Mucosa of stomach (tissue), 1 donor: ENCODE measurements at regions not wholly inside any gene's neighbourhood (a gene's known extent, or its start where the extent isn't known, plus 50 kb on each side); places are given as distances from the start of the nearest gene placed in this dataset.

ENCODE experiments used
- H3K27me3 ChIP-seq: one replicate; pipeline ENCODE4 v1.7.0; 2013; ENCODE audit warnings: mild to moderate bottlenecking, low read length; ENCODE audit not compliant: control insufficient read depth, insufficient read depth
- H3K36me3 ChIP-seq: one replicate; pipeline ENCODE4 v1.7.0; 2013; ENCODE audit warnings: low read length; ENCODE audit not compliant: control insufficient read depth, insufficient read depth
- H3K4me1 ChIP-seq: one replicate; pipeline ENCODE4 v1.7.0; 2013; ENCODE audit warnings: mild to moderate bottlenecking, low read length; ENCODE audit not compliant: control insufficient read depth, insufficient read depth
- H3K4me3 ChIP-seq: one replicate; pipeline ENCODE4 v1.7.0; 2013; ENCODE audit warnings: low read length
- H3K9ac ChIP-seq: one replicate; pipeline ENCODE4 v1.7.0; 2013; ENCODE audit warnings: mild to moderate bottlenecking, low read length, moderate library complexity
- H3K9me3 ChIP-seq: one replicate; pipeline ENCODE4 v1.7.0; 2013; ENCODE audit warnings: mild to moderate bottlenecking, low read length, moderate library complexity; ENCODE audit not compliant: control insufficient read depth
- donor health status: Pancreatic carcinoma.

DNA sequence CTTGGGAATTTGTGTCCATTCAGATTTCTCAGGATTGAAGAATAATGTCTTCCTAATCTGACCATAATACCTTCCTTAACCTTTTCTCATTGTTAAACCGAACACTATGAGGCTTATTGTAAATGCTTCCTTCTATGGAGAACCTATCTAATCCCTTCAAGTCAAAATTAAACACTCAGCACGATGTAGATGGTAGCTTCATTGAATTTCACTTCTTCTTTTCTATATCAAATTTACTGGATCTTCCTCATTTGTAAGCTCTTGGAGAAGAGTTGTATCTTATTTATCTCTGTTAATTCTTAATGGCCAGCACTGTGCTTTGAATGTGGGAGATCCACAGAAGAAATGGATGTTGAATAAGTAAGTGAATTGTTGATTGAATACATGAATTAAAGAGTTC, 109.0 kb upstream of the RAPGEF2 start:
- no peaks in the 10 kb centered on the region for H3K36me3 ChIP-seq
- no peak overlapping the region for H3K9ac ChIP-seq

DNA sequence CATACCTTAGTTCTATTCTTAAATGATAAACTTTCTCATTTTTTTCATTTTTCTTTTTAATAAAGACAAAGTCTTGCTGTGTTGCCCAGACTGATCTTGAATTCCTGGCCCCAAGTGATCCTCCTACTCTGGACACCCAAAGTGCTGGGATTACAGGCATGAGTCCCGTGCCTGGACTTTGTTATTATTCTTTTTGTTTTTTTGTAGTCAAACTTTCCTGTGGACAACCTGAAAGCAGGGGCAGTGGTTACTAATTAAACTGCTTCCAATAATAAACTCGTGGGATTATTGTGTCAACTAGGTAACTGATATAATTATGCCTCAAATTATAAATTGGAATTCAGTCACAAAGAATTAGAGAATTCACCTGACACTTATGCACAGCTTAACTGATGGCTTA, 107.8 kb upstream of the RAPGEF2 start:
- no peak overlapping the region for H3K9ac ChIP-seq
- no peaks in the 10 kb centered on the region for H3K9me3 ChIP-seq
- H3K4me3 ChIP-seq: no peak overlapping the region
- no peaks in the 10 kb centered on the region for H3K36me3 ChIP-seq
- no peaks in the 10 kb centered on the region for H3K4me1 ChIP-seq
- no peaks in the 10 kb centered on the region for H3K27me3 ChIP-seq

More for the DNA sequence above, 109.0 kb upstream of the RAPGEF2 start:
- Histone ChIP-seq H3K4me1 (no peaks in the 10 kb centered on the region), H3K4me3 (no peak overlapping the region), H3K9me3 (no peaks in the 10 kb centered on the region), H3K27me3 (no peaks in the 10 kb centered on the region)

DNA sequence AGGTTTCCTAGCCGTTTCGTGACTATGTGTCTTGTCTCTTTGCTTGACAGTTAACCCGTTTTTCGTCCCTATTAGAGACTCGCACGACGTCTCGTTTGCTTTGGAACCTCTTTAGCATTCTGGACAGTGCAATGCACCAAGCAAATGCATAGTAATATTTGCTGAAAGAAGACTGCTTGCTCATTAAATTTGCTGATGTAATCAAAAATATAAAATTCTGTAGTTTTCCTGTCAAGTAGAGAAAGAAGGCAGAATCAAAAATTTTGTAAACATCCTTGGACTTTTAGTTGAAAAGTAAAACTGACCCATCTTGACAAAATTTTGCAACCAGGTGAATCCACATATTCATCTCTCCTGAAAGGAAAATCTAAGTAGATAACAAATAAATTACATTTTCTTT, 106.9 kb upstream of the RAPGEF2 start:
- H3K4me1 ChIP-seq: no peaks in the 10 kb centered on the region
- no peak overlapping the region for H3K4me3 ChIP-seq
- H3K9ac ChIP-seq: no peak overlapping the region
- no peaks in the 10 kb centered on the region for H3K9me3 ChIP-seq
- H3K27me3 ChIP-seq: no peaks in the 10 kb centered on the region
- H3K36me3 ChIP-seq: no peaks in the 10 kb centered on the region

DNA sequence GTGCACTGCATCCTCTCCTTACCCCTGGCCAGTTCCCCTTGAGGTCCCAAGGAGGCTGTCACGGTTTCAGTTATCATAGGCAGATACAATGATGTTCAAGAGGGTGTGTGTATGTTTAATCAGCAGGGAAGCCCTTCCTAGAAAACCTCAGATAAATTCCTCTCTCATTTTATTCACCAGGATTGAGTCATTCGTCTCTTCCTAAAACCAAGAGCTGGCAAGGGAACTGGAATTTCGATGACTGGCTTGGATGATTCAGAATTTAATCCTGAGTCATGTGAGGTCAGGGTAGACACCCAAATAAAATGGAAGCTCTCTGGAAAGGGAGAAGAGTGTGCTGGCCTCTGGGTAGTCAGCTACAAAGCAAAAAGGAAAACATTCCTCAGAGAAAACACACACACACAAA, 106.2 kb upstream of the RAPGEF2 start:
- no peak overlapping the region for H3K9ac ChIP-seq
- H3K36me3 ChIP-seq: no peaks in the 10 kb centered on the region
- H3K4me3 ChIP-seq: no peak overlapping the region
- no peaks in the 10 kb centered on the region for H3K9me3 ChIP-seq
- H3K27me3 ChIP-seq: no peaks in the 10 kb centered on the region
- H3K4me1 ChIP-seq: no peaks in the 10 kb centered on the region

DNA sequence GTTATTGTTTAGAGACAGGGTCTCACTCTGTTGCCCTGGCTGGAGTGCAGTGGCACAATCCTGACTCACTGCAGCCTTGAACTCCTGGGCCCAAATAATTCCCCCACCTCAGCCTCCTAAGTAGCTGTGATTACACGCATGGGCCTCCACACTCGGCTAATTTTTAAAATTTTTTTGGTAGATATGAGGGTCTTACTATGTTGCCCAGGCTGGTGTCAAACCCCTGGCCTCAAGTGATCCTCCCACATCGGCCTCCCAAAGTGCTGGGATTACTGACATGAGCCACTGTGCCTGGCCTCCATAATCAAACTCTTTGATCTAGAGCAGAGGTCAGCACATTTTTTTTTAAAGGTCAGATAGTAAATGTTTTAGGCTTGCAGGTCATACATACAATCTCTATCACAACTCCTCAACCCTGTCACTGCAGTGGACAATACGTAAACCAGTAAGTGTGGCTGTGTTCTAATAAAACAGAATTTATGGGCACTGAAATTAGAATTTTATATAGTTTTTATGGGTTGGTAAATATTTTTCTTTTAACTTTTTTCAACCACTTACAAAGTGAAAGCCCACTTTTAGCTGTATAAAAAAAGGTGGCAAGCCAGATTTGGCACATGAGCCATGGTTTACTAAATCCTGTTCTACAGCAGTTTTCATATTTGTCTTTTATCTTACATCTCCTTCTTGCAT, 105.1 kb upstream of the RAPGEF2 start:
- no peaks in the 10 kb centered on the region for H3K4me1 ChIP-seq
- H3K36me3 ChIP-seq: no peaks in the 10 kb centered on the region
- H3K27me3 ChIP-seq: no peaks in the 10 kb centered on the region
- no peaks in the 10 kb centered on the region for H3K9me3 ChIP-seq
- no peak overlapping the region for H3K9ac ChIP-seq
- H3K4me3 ChIP-seq: no peak overlapping the region

DNA sequence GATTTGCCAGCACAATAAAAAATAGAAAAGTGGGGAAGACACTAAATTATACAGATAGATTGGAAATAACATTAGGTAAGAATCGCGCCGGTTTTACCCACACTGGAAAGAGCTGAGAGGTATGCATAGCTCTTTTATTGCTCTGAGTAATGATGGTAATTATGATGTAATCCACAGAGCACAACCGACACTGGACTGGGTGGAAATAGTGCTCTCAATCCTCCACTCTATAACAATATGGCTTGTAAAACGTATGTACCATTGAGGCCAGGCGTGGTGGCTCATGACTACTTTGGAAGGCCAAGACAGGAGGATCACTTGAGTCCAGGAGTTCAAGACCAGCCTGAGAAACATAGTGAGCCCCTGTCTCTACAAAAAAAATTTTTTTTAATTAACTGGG, 104.3 kb upstream of the RAPGEF2 start:
- Histone ChIP-seq H3K9me3 (no peaks in the 10 kb centered on the region), H3K4me3 (no peak overlapping the region)

DNA sequence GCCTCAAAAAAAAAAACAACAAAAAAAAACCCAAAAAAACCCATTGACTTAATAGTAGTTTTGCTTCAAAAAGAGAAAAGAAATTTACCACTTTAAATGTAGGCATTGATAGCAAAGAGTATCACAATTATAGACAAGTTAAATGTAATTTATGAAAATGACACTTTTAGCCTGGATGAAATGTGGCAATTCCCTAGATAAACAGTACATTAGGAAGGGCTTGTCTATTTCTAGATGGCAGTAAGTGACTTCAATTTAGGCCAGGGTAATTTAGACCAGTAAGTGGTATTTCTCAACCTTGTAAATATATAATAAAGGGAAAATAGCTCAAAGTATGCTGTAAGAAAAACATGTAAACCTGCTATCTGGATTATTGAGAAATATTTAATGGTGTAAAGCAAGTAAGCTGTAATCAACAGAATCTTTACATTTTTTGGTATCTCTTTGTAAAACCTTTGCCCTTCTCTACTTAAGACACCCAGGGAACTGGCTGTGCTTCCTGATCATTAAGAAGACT, 103.7 kb upstream of the RAPGEF2 start:
- no peaks in the 10 kb centered on the region for H3K9me3 ChIP-seq
- no peaks in the 10 kb centered on the region for H3K36me3 ChIP-seq
- no peaks in the 10 kb centered on the region for H3K27me3 ChIP-seq
- no peak overlapping the region for H3K9ac ChIP-seq
- H3K4me1 ChIP-seq: no peaks in the 10 kb centered on the region
- no peak overlapping the region for H3K4me3 ChIP-seq

More for the DNA sequence above, 104.3 kb upstream of the RAPGEF2 start:
- H3K36me3 ChIP-seq: no peaks in the 10 kb centered on the region
- H3K9ac ChIP-seq: no peak overlapping the region
- no peaks in the 10 kb centered on the region for H3K4me1 ChIP-seq
- H3K27me3 ChIP-seq: no peaks in the 10 kb centered on the region

DNA sequence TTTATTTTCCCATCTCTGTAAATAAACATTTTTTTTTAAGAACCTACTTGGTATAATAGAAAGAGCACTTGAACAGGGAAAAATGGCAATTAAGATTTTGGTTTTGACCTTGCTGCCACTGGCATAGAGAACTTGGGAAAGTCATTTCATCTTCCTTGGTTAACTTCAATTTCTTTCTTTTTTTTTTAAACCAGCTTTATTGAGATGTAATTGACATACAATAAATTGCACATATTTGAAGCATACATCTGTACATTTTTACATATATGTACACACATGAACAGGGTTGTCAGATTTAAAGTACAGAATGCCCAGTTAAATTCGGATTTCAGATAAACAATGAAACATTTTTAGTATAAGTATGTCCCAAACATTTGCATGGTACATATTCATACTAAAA, 103.0 kb upstream of the RAPGEF2 start:
- H3K36me3 ChIP-seq: no peaks in the 10 kb centered on the region
- H3K4me1 ChIP-seq: no peaks in the 10 kb centered on the region
- H3K27me3 ChIP-seq: no peaks in the 10 kb centered on the region
- H3K9ac ChIP-seq: no peak overlapping the region
- no peaks in the 10 kb centered on the region for H3K9me3 ChIP-seq
- no peak overlapping the region for H3K4me3 ChIP-seq

DNA sequence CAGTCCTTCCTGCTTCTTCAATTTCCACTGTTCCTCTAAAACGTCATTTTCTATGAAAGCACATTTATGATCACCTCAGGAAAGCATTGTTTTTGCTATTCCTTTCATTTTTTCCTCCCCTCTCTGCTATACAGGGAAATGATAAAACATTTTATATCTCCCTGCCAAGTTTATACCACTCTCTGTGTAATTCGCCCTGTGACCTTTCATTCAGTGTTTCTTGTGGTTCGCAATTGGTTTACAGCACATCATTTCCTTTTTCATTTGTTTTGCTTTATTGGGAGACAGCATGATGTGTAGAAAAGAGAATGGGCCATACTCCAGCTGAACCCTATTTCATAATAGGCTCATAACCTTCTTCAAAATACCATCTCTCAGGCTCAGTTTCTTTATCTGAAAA, 99.9 kb upstream of the RAPGEF2 start:
- no peaks in the 10 kb centered on the region for H3K4me1 ChIP-seq
- H3K36me3 ChIP-seq: no peaks in the 10 kb centered on the region
- no peaks in the 10 kb centered on the region for H3K9me3 ChIP-seq
- no peaks in the 10 kb centered on the region for H3K27me3 ChIP-seq
- H3K9ac ChIP-seq: no peak overlapping the region
- H3K4me3 ChIP-seq: no peak overlapping the region

DNA sequence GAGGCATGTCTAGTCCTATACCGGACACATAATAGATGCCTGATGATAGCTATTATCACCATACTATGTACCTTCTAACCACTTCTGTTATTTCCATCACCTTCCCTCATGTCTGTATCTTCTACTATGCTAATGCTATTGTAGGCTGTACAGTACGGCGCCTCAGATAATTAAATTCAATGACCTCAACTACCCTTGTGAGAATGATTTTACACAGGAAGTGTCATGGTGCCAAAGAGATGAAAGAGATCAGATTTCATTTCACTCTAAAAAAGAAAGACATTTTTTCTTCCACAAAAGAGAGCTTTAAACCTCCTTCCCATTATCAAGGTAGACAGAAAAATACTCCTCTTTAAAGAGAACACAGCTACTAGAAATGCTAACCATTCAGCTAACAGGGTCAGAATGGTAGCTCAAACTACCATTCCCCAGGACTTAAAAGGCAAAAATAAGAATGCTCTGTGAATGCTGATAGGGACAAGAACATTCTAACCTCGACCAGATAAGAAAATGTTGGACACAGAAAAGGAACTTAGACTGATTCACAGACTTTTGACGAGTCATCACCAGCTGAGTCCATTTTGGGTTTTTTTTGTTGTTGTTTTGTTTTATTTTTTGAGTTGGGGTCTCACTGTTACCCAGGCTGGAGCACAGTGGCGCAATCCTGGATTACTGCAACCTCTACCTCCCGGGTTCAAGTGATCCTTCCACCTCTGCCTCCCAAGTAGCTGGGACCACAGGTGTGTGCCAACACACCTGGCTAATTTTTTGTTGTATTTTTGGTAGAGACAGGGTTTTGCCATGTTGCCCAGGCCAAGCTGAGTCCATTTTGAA, 99.2 kb upstream of the RAPGEF2 start:
- Histone ChIP-seq H3K4me1 (no peaks in the 10 kb centered on the region), H3K36me3 (no peaks in the 10 kb centered on the region), H3K4me3 (no peak overlapping the region), H3K9me3 (no peaks in the 10 kb centered on the region), H3K9ac (no peak overlapping the region), H3K27me3 (no peaks in the 10 kb centered on the region)

DNA sequence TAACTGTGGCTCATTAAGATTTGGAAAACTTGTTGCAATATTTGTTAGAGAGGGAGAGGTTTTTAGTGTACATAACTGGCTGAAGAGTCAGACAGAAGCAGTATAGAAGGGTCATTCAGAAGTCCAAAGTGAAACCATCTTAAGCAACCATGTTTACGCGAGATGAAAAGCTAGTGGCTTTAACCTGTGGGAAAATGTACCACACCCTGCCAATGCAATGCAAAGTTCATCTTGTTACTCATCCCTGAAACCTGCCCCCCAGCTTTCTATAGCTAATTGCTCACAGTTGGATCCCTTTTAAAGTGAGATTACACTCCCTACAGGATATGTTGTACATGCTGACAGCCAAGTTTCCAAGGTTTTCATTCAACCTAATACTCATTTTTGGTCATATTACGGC, 96.7 kb upstream of the RAPGEF2 start:
- H3K27me3 ChIP-seq: no peaks in the 10 kb centered on the region
- no peaks in the 10 kb centered on the region for H3K4me1 ChIP-seq
- no peaks in the 10 kb centered on the region for H3K9me3 ChIP-seq
- no peak overlapping the region for H3K9ac ChIP-seq
- no peaks in the 10 kb centered on the region for H3K36me3 ChIP-seq
- no peak overlapping the region for H3K4me3 ChIP-seq

DNA sequence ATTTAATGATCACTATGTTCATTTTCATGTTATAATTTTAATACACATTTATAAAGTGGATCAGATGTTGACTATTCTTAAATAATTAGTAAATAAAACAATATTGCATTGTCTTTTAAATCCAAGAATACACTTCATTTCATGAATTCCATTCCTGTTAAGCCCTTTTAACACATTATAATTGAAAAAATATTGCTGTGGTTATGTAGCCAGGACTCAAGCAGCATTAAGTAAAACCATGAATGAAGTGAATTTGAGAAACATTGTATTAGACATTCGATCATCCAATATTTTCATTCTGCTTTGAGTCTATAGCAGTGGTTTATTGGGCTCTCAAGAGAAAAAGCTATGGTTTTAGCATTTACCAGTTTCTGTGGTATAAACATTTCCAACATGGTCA, 94.2 kb upstream of the RAPGEF2 start:
- Histone ChIP-seq H3K27me3 (no peaks in the 10 kb centered on the region), H3K4me3 (no peak overlapping the region), H3K4me1 (no peaks in the 10 kb centered on the region), H3K9ac (no peak overlapping the region), H3K36me3 (no peaks in the 10 kb centered on the region), H3K9me3 (no peaks in the 10 kb centered on the region)
